Right lobe of liver (tissue), 6 donors: ENCODE measurements at regions not wholly inside any gene's neighbourhood (a gene's known extent, or its start where the extent isn't known, plus 50 kb on each side); places are given as distances from the start of the nearest gene placed in this dataset.

Experiments used
- ATAC-seq, 4 donors: fragments of 200-7000 bp; cut with Tn5 transposase; one replicate each; pipeline ENCODE4 v1.9.1; 2020; ENCODE audit warnings: mild to moderate bottlenecking in 4 of 4, moderate library complexity in 4 of 4
- DNase-seq, 3 donors: peaks; one replicate each; pipeline ENCODE4 v3.0.0-alpha.2; 2020
- H3K27ac ChIP-seq, 3 donors: fragments of 200-600 bp; one replicate each; pipeline ENCODE4 v1.8.0; 2022
- H3K27me3 ChIP-seq, 2 donors: fragments of 200-600 bp; one replicate each; pipeline ENCODE4 v1.8.0; 2022
- H3K36me3 ChIP-seq, 4 donors: fragments of 200-600 bp; sonication (generic) in 1 of 4; one replicate each; pipeline versions ENCODE4 v1.5.1 to v1.8.0; 2017 to 2022; ENCODE audit warnings: control low read depth in 1 of 4
- H3K4me1 ChIP-seq, 4 donors: fragments of 200-600 bp; sonication (generic) in 1 of 4; one replicate each; pipeline versions ENCODE4 v1.5.1 to v1.8.0; 2017 to 2022; ENCODE audit warnings: control low read depth in 1 of 4
- H3K4me3 ChIP-seq, 3 donors: fragments of 200-600 bp; one replicate each; pipeline ENCODE4 v1.8.0; 2022
- H3K9me3 ChIP-seq, 4 donors: fragments of 200-600 bp; sonication (generic) in 1 of 4; one replicate each; pipeline versions ENCODE4 v1.5.1 to v1.8.0; 2017 to 2022; ENCODE audit warnings: control low read depth in 1 of 4
- POLR2A ChIP-seq: fragments of 450-650 bp; IDR thresholded peaks from one replicate; pipeline ENCODE4 v1.6.1; 2017; ENCODE audit warnings: antibody characterized with exemption, mild to moderate bottlenecking
- WGBS: methylation state at CpG from one replicate; pipeline ENCODE4 v1.1.6; 2018; ENCODE audit warnings: low coverage, low lambda C conversion rate; ENCODE audit not compliant: insufficient coverage; ENCODE audit errors: missing lambda C conversion rate; 5-methylcytosine and 5-hydroxymethylcytosine counted together
- intact Hi-C, 2 donors: fragments of 100-400 bp; cut with DNase I; formaldehyde crosslinking; loops; one replicate each; pipeline versions ENCODE4 v1.11.2 to v1.14.1; 2022
- TF ChIP-seq, protein P1 (sequence below), 4 donors: fragments of 200-600 bp in 3 of 4; fragments of 450-650 bp in 1 of 4; IDR thresholded peaks; one replicate each; pipeline versions ENCODE4 v1.5.1 to v1.8.0; 2016 to 2022; ENCODE audit warnings: antibody characterized with exemption in 4 of 4, mild to moderate bottlenecking in 2 of 4
- donor health status: DM: no; HTN: yes; CAD: no.
- donor health status: DM: no; HTN: no; CAD: no.
- donor health status: DM: no; HTN: no; CAD: no.
- donor health status: DM: no; HTN: yes; CAD: no.
- donor health status: DM: no; HTN: yes; CAD: no.

DNA sequence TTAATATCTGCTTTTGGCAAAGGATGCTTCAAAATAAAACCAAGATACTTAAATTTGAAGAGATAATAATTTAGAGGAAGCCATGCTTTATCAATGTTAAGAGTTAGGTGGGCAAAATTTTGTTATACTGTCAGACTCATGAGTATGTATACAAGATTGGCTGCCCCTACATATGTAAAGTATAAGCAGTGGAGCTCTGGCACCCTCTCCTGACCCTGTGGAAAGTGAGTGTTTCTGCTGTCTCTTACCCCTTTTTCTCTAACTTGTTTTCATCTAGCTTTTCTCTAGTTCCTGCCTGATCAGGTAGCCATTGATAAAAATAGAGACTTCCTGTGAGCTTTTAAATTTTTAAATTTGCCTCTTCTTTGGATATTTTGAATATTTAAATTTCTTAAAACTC lies 710.9 kb upstream of the SPRY2 start:
- Histone ChIP-seq H3K36me3 (no peaks in the 10 kb centered on the region), H3K27ac (no peak overlapping the region), H3K27me3 (no peaks in the 10 kb centered on the region), H3K9me3 (no peaks in the 10 kb centered on the region), H3K4me1 (no peaks in the 10 kb centered on the region), H3K4me3 (no peak overlapping the region)
- DNase-seq (no peak), ATAC-seq (no peak)
- intact Hi-C loops = no loop called here
- TF ChIP-seq POLR2A = no peak
- TF ChIP-seq, protein P1, sequence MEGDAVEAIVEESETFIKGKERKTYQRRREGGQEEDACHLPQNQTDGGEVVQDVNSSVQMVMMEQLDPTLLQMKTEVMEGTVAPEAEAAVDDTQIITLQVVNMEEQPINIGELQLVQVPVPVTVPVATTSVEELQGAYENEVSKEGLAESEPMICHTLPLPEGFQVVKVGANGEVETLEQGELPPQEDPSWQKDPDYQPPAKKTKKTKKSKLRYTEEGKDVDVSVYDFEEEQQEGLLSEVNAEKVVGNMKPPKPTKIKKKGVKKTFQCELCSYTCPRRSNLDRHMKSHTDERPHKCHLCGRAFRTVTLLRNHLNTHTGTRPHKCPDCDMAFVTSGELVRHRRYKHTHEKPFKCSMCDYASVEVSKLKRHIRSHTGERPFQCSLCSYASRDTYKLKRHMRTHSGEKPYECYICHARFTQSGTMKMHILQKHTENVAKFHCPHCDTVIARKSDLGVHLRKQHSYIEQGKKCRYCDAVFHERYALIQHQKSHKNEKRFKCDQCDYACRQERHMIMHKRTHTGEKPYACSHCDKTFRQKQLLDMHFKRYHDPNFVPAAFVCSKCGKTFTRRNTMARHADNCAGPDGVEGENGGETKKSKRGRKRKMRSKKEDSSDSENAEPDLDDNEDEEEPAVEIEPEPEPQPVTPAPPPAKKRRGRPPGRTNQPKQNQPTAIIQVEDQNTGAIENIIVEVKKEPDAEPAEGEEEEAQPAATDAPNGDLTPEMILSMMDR (IDR thresholded peaks at IDR 0.05) = no peak

DNA sequence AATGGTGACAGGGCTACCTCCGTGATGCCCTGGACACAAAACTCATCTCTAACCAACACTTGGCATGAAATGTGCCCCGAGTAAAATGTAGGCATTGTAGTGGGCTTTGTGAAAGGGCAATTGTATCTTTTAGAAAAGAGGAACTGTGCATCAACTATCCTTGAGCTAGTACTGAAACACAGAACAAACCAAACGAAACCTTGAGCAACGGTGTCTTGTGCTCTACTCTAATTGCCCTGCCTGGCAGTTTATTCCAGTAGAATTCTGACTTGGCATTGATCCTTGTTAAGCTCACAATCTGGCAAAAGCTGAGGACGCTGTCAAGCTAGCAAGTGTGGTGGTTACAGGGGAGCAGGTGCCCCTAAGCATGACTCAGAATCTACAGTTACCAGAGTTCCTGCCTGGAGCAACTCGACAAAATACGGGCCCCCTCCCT lies 707.1 kb upstream of the SPRY2 start:
- no peaks in the 10 kb centered on the region for H3K4me1 ChIP-seq
- 65% methylated on average over 5 of the region's 7 CpGs for WGBS
- H3K4me3 ChIP-seq = no peak overlapping the region
- no peaks in the 10 kb centered on the region for H3K9me3 ChIP-seq
- TF ChIP-seq POLR2A = no peak
- TF ChIP-seq, protein P1 (IDR thresholded peaks at IDR 0.05) = no peak
- no peaks in the 10 kb centered on the region for H3K36me3 ChIP-seq
- ATAC-seq = no peak
- no peaks in the 10 kb centered on the region for H3K27me3 ChIP-seq
- intact Hi-C loops = no loop called here
- no peak overlapping the region for H3K27ac ChIP-seq
- no peak for DNase-seq

DNA sequence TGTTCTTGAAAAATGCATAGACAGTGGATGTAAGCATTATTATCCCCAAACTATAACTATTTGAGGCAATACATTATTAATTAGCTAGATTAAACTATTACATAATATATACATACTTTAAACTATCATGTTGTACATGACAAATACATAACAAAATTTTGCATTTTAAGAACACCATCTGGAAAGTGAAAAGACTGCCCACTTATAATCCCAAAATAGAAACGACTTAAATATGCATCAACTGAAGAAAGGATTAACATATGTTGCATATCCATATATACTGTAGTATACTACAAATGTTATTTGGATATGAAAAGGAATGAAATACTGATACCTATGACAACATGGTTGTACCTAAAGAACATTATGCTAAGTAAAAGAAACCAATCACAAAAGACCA lies 700.8 kb upstream of the SPRY2 start:
- no peak overlapping the region for H3K27ac ChIP-seq
- 8% methylated on average over 1 of the region's 1 CpG for WGBS
- no peak for ATAC-seq
- no peak overlapping the region for H3K4me3 ChIP-seq
- H3K4me1 ChIP-seq = no peaks in the 10 kb centered on the region
- TF ChIP-seq, protein P1 (IDR thresholded peaks at IDR 0.05) = no peak
- TF ChIP-seq POLR2A = no peak
- intact Hi-C loops = no loop called here
- no peaks in the 10 kb centered on the region for H3K9me3 ChIP-seq
- no peaks in the 10 kb centered on the region for H3K36me3 ChIP-seq
- DNase-seq = no peak
- no peaks in the 10 kb centered on the region for H3K27me3 ChIP-seq

DNA sequence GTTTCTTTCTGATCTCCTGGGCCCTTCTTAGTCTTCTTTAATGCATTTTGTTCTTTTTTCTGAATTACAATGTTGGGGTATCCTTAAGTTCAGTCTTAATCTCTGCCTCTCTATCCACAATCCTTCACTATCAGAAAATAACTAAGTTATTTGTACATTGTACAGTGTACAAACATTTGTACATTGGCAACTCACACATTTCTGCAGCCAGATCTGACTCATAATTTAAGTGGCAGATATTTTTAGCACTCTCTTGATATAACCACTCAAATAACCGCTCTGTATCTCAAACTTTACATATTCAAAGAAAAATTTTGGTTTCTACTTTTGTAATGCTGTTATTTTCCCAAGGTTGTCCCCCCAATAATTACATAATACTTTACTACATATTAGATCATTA lies 691.1 kb upstream of the SPRY2 start:
- Histone ChIP-seq H3K4me1 (no peaks in the 10 kb centered on the region), H3K4me3 (no peak overlapping the region), H3K36me3 (no peaks in the 10 kb centered on the region), H3K9me3 (no peaks in the 10 kb centered on the region), H3K27me3 (no peaks in the 10 kb centered on the region), H3K27ac (no peak overlapping the region)
- no peak for ATAC-seq
- no peak for DNase-seq
- no peak for TF ChIP-seq POLR2A
- TF ChIP-seq, protein P1 (IDR thresholded peaks at IDR 0.05) = no peak
- WGBS = 47% methylated on average over 1 of the region's 1 CpG
- intact Hi-C loops = no loop called here

DNA sequence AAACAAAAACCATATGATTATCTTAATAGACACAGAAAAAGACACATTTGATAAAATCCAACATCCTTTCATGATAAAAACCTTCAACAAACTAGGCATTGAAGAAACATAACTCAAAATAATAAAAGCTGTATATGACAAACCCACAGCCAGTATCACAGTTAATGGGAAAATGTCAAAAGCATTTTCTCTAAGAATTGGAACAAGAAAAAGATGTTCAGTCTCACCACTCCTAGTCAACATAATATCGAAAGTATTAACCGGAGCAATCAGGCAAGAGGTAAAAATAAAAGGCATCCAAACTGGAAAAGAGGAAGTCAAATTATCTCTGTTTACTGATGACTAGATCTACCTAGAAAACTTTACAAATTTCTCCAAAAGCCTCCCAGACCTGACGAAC lies 684.2 kb upstream of the SPRY2 start:
- intact Hi-C loops = no loop called here
- Histone ChIP-seq H3K9me3 (no peaks in the 10 kb centered on the region), H3K27me3 (no peaks in the 10 kb centered on the region), H3K4me3 (no peak overlapping the region), H3K27ac (no peak overlapping the region), H3K4me1 (no peaks in the 10 kb centered on the region), H3K36me3 (no peaks in the 10 kb centered on the region)
- 70% methylated on average over 3 of the region's 3 CpGs for WGBS
- no peak for ATAC-seq
- no peak for DNase-seq
- no peak for TF ChIP-seq POLR2A
- TF ChIP-seq, protein P1 (IDR thresholded peaks at IDR 0.05) = no peak
